Body of pancreas (tissue), 4 donors: ENCODE measurements at regions not wholly inside any gene's neighbourhood (a gene's known extent, or its start where the extent isn't known, plus 50 kb on each side); places are given as distances from the start of the nearest gene placed in this dataset.

Experiments used
- CTCF ChIP-seq, 7 experiments: fragments of 450-650 bp in 4 of 7; fragments of 200-600 bp in 3 of 7; sonication (generic) in 3 of 7; IDR thresholded peaks; one replicate each; pipeline ENCODE4 v1.5.1; 2016 to 2019; ENCODE audit warnings: antibody characterized with exemption in 7 of 7
- POLR2A ChIP-seq, 3 donors: fragments of 450-650 bp; IDR thresholded peaks; one replicate each; pipeline ENCODE4 v1.6.1; 2016; ENCODE audit warnings: antibody characterized with exemption in 3 of 3, mild to moderate bottlenecking in 2 of 3

DNA sequence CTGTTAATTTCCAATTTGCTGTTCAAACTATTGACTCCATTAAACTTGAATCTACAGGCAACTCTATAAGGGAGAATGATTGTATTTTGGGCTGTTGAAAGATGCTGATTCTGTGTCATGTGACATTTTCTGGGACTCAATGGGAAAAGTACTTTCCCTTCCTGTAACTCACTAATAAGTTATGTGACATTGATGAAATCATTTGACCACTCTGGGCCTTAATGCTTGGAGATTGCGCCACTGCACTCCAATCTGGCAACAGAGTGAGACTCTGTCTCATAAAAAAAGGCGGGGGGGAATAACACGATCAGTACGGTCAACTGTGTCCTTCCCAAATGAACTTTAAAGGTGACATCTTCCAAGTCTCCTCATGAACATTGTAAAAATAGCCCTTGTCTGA is 215.2 kb upstream of the SGO1 start:
- no peak for TF ChIP-seq CTCF (IDR thresholded peaks at IDR 0.05)
- TF ChIP-seq POLR2A (IDR thresholded peaks at IDR 0.05), result no peak
